ENCODE measurements at regions not wholly inside any gene's neighbourhood (a gene's known extent, or its start where the extent isn't known, plus 50 kb on each side); places are given as distances from the start of the nearest gene placed in this dataset.

DNA sequence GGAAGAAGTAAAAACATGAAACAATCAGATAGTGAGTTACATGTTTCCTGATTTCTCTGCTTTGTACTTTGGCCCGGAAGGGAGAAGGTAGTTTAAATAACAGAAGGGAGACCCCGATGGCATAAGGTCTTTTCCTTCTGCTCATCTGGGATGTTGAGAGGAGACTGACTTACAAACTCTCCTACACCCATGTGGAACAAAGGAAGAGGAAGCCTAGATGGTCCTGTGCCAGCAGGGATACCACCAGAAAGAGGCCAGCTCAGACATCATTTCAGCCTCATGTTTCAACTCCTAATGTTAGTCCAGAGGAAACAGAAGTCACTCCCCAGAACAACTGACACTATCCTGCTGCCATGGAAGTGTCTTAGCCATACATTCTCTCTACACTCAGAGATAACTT is 250.7 kb upstream of the NOX3 start:
- no peak for DNase-seq
- Mint-ChIP-seq H3K4me3 (no peak overlapping the region), H3K4me1 (no peaks in the 10 kb centered on the region), H3K36me3 (no peaks in the 10 kb centered on the region), H3K27me3 (ENCODE audit: low read depth in 3 of 3) (peaks cover 0 to 2% (median 1%) of the 10 kb centered on the region in 3 donors), H3K27ac (no peak overlapping the region), H3K9me3 (peaks cover 0 to 6% (median 0%) of the 10 kb centered on the region in 6 donors)

GRCh38 chr6:155701342-155701741 is 245.7 kb upstream of the NOX3 start:
- Mint-ChIP-seq H3K36me3 (no peaks in the 10 kb centered on the region), H3K27ac (no peak overlapping the region), H3K4me3 (no peak overlapping the region), H3K27me3 (ENCODE audit: low read depth in 3 of 3) (peaks cover 0 to 2% (median 0%) of the 10 kb centered on the region in 3 donors), H3K4me1 (no peaks in the 10 kb centered on the region), H3K9me3 (peaks cover 0 to 6% (median 0%) of the 10 kb centered on the region in 6 donors)
- DNase-seq, result no peak

DNA sequence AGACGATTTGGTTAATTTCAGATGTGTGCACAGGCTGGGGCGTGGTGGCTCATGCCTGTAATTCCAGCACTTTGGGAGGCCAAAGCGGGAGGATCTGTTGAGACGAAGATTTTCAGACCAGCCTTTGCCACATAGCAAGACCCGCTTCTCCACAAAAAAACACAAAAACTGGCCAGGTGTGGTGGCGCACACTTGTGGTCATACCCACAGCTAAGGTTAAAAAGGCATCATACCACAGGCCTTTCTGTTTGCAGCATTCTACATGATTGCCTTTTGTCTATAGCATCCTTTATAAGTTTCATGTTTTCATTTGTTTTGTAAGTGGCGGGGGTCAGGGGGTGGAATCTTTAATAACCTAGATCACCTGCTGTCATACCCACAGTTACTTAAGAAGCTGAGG is 239.9 kb upstream of the NOX3 start:
- no peak for DNase-seq
- Mint-ChIP-seq H3K4me3 (no peak overlapping the region), H3K4me1 (no peaks in the 10 kb centered on the region), H3K36me3 (no peaks in the 10 kb centered on the region), H3K9me3 (peaks cover 0 to 2% (median 0%) of the 10 kb centered on the region in 6 donors), H3K27ac (no peak overlapping the region), H3K27me3 (ENCODE audit: low read depth in 3 of 3) (no peaks in the 10 kb centered on the region)

DNA sequence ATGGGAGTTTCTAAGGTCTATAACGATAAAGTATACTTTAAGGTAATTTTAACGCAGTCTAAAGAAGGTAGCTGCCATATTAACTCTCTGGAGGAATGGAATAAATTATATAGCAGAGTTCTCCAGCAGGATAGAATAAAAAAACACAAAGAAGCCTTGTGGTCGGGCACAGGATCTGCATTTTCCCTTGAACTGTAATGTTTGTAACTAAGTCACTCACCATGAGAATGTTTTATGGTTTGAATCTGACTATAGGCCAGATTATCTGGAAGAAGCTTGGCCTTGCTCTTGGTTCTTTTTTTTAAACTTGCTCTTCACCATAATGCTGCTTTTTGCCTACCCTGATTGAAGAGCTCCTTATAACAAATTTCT is 238.8 kb upstream of the NOX3 start:
- H3K36me3 Mint-ChIP-seq, result no peaks in the 10 kb centered on the region
- no peak overlapping the region for H3K27ac Mint-ChIP-seq
- no peak overlapping the region for H3K4me3 Mint-ChIP-seq
- H3K4me1 Mint-ChIP-seq, result no peaks in the 10 kb centered on the region
- H3K9me3 Mint-ChIP-seq, result peaks cover 0 to 2% (median 0%) of the 10 kb centered on the region in 6 donors
- no peaks in the 10 kb centered on the region for H3K27me3 Mint-ChIP-seq (ENCODE audit: low read depth in 3 of 3)
- DNase-seq, result no peak

DNA sequence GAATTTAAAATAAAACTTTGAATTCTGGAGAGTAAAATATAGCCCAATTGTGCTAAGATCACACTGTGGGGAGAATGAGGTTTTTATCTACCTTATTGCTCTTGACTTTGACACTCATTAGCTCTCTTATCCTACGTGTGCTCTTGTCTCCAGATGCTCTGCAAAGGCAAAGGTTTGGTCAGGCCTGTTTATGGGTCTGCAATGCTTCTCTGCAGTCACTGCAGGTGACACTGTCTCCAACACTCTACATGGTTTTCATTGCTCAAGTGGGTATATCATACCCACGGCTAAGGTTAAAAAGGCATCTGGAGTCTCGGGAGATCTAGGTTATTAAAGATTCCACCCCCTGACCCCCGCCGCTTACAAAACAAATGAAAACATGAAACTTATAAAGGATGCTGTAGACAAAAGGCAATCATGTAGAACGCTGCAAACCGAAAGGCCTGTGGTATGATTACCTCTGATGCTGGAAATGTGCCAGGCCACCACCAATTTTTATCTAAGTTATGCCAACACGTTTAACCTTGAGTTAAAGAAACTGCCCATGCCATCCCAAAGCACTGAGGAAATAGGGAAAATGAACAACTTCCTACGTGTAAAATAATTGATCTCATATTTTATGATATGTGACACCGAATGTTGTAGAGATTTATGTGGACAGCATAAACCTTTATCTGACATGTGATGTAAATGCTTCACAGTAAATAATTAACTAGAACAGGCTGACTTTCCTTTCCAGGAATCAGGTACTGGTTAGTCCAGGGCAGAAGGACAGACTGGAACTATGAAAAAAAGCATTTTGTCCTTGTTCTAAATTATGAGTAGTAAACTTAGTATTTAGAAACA is 238.2 kb upstream of the NOX3 start:
- H3K36me3 Mint-ChIP-seq, result no peaks in the 10 kb centered on the region
- no peak overlapping the region for H3K4me3 Mint-ChIP-seq
- H3K27ac Mint-ChIP-seq, result no peak overlapping the region
- no peak for DNase-seq
- peaks cover 0 to 2% (median 0%) of the 10 kb centered on the region in 6 donors for H3K9me3 Mint-ChIP-seq
- no peaks in the 10 kb centered on the region for H3K4me1 Mint-ChIP-seq
- H3K27me3 Mint-ChIP-seq (ENCODE audit: low read depth in 3 of 3), result no peaks in the 10 kb centered on the region

GRCh38 chr6:155690820-155691219 is 235.2 kb upstream of the NOX3 start:
- no peak overlapping the region for H3K4me3 Mint-ChIP-seq
- DNase-seq, result no peak
- no peak overlapping the region for H3K27ac Mint-ChIP-seq
- no peaks in the 10 kb centered on the region for H3K36me3 Mint-ChIP-seq
- H3K9me3 Mint-ChIP-seq, result peaks cover 0 to 2% (median 0%) of the 10 kb centered on the region in 6 donors
- peaks cover 0 to 1% (median 0%) of the 10 kb centered on the region in 3 donors for H3K27me3 Mint-ChIP-seq (ENCODE audit: low read depth in 3 of 3)
- no peaks in the 10 kb centered on the region for H3K4me1 Mint-ChIP-seq

DNA sequence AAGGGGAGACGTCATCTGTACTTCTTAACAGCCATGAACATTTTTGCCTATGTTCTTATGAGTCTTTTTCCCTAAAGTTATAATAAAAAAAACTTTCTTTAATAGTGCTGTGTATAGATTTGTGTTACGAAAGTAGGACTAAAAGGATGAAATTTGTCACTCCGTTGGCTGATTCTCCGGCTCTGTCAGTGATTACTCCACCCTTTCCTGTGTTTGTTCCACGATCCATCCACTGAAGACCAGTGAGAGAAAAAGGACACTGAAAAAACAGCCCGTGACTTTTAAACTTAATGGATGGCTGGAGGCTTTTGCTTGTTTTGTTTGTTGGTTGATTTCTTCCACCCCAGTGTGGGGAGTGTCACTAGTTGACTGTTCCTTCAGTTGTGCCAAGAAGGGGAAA is 232.0 kb upstream of the NOX3 start:
- peaks cover 0 to 1% (median 0%) of the 10 kb centered on the region in 6 donors for H3K9me3 Mint-ChIP-seq
- H3K27ac Mint-ChIP-seq, result no peak overlapping the region
- H3K27me3 Mint-ChIP-seq (ENCODE audit: low read depth in 3 of 3), result peaks cover 0 to 3% (median 2%) of the 10 kb centered on the region in 3 donors
- no peaks in the 10 kb centered on the region for H3K4me1 Mint-ChIP-seq
- no peak overlapping the region for H3K4me3 Mint-ChIP-seq
- DNase-seq, result no peak
- no peaks in the 10 kb centered on the region for H3K36me3 Mint-ChIP-seq

DNA sequence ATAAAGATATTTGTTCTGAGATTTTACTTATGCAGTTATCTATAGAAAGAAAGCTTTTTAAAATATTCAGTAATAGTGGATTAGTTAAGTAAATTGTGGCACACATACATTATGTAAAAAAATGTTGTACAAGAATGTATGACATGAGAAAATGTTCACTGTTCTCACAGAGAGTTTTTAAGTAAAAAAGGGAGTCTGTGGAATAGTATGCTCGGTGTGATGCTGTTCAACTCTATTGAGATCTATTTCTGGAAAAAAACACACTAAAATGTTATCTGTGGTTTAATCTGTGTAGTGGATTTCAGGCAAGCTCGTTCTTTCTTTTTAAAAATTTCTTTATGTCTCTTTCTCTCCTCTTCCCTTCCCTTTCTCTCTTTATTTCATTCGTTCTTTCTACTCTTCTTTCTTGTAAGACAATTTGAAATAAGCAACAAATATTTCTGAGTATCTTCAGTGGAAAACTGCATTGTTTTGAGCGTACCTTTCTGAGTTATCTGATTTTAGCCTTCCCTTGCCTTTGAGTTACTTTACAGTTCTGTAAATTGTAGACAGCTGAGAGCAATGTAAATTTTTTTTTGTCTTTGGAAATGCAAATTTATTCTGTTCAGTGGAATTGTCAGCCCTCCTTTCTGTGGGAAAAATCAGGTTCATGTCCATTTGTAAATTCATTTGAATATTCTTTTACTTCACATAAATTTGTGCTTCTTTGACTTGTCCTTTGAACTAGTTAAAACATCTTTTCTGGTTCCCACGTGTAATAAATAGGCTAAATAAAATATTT is 229.0 kb upstream of the NOX3 start:
- Mint-ChIP-seq H3K9me3 (peaks cover 0 to 4% (median 0%) of the 10 kb centered on the region in 6 donors), H3K36me3 (no peaks in the 10 kb centered on the region), H3K4me1 (no peaks in the 10 kb centered on the region), H3K27ac (no peak overlapping the region), H3K4me3 (no peak overlapping the region), H3K27me3 (ENCODE audit: low read depth in 3 of 3) (peaks cover 0 to 3% (median 2%) of the 10 kb centered on the region in 3 donors)
- no peak for DNase-seq

DNA sequence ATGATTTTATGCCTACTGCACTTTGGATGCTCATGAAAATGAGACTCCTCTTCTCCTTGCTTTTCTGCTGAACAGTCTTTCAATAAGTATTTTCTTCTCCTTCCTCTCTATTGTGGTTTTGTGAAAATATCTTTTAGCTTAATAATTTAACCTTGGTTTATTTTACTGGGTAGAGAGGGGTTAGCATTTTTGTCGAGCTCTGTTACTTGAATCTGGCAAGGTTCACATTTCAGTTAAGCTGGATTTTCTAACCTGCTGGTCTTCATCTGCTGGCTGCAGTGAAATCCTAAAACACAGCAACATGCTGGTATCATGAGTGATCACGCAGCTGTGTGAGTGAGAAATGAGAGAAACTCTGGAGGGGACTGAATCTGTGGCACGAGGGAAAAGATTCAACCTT is 222.7 kb upstream of the NOX3 start:
- no peak overlapping the region for H3K4me3 Mint-ChIP-seq
- no peak overlapping the region for H3K27ac Mint-ChIP-seq
- peaks cover 0 to 4% (median 0%) of the 10 kb centered on the region in 6 donors for H3K9me3 Mint-ChIP-seq
- no peak for DNase-seq
- H3K4me1 Mint-ChIP-seq, result no peaks in the 10 kb centered on the region
- peaks cover 0 to 6% (median 0%) of the 10 kb centered on the region in 3 donors for H3K27me3 Mint-ChIP-seq (ENCODE audit: low read depth in 3 of 3)
- no peaks in the 10 kb centered on the region for H3K36me3 Mint-ChIP-seq

GRCh38 chr6:155676346-155676745 is 220.7 kb upstream of the NOX3 start:
- Mint-ChIP-seq H3K36me3 (no peaks in the 10 kb centered on the region), H3K9me3 (peaks cover 0 to 2% (median 0%) of the 10 kb centered on the region in 6 donors), H3K4me1 (no peaks in the 10 kb centered on the region), H3K27ac (no peak overlapping the region), H3K27me3 (ENCODE audit: low read depth in 3 of 3) (peaks cover 0 to 5% (median 0%) of the 10 kb centered on the region in 3 donors), H3K4me3 (no peak overlapping the region)
- no peak for DNase-seq

- H3K27ac Mint-ChIP-seq, result no peak overlapping the region
- DNase-seq, result no peak
- no peaks in the 10 kb centered on the region for H3K9me3 Mint-ChIP-seq
- no peak overlapping the region for H3K4me3 Mint-ChIP-seq
- H3K27me3 Mint-ChIP-seq (ENCODE audit: low read depth in 3 of 3), result peaks cover 0 to 2% (median 0%) of the 10 kb centered on the region in 3 donors
- no peaks in the 10 kb centered on the region for H3K36me3 Mint-ChIP-seq
- no peaks in the 10 kb centered on the region for H3K4me1 Mint-ChIP-seq
Measured at GRCh38 chr6:155670655-155671054, 215.0 kb upstream of the NOX3 start.

DNA sequence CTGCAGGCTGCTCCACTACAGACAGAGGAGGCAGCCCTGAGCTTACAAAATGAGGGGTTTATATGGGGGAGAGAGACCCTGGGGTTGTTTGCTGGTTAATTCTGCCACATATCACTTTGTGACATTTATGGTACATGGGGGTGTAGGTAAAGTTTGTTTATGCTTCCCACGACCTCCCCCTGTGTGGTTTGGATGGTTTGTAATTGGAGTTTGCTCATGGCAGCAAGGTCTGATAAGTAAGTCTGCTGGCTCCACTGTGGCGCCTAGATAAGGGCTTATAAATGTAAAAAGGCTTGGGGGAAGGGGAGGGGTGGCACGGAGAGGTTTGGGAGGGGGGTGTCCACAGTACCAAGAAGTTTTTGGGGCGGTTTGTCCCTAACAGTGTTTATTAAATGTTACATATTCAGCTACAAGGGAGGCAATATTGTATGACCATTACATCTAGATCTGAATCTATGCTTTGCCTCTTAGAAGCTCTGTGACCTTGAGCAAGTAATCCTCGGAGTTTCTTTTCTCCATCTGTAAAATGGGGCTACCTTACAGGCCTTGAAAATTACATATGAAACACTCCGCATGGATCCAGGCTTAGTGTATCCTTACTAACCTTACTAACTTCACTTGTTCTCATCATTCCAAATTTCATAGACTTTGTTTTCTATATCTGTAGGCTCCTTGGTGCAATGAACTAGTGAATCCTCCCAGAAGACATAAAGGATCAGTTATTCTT is 204.8 kb upstream of the NOX3 start:
- H3K4me3 Mint-ChIP-seq, result no peak overlapping the region
- peaks cover 0 to 7% (median 2%) of the 10 kb centered on the region in 6 donors for H3K9me3 Mint-ChIP-seq
- H3K36me3 Mint-ChIP-seq, result no peaks in the 10 kb centered on the region
- peaks cover 0 to 4% (median 3%) of the 10 kb centered on the region in 3 donors for H3K27me3 Mint-ChIP-seq (ENCODE audit: low read depth in 3 of 3)
- H3K4me1 Mint-ChIP-seq, result peaks cover 0 to 6% of the 10 kb centered on the region in 2 donors
- H3K27ac Mint-ChIP-seq, result no peak overlapping the region
- no peak for DNase-seq

GRCh38 chr6:155656024-155656423 is 200.4 kb upstream of the NOX3 start:
- Mint-ChIP-seq H3K36me3 (no peaks in the 10 kb centered on the region), H3K4me3 (no peak overlapping the region), H3K9me3 (peaks cover 0 to 11% (median 0%) of the 10 kb centered on the region in 6 donors), H3K27ac (no peak overlapping the region), H3K4me1 (no peaks in the 10 kb centered on the region), H3K27me3 (ENCODE audit: low read depth in 3 of 3) (peaks cover 0 to 2% (median 1%) of the 10 kb centered on the region in 3 donors)
- no peak for DNase-seq

GRCh38 chr6:155654474-155654873 is 198.8 kb upstream of the NOX3 start:
- H3K9me3 Mint-ChIP-seq, result peaks cover 0 to 11% (median 0%) of the 10 kb centered on the region in 6 donors
- H3K4me3 Mint-ChIP-seq, result no peak overlapping the region
- H3K36me3 Mint-ChIP-seq, result no peaks in the 10 kb centered on the region
- DNase-seq, result no peak
- H3K27ac Mint-ChIP-seq, result no peak overlapping the region
- H3K27me3 Mint-ChIP-seq (ENCODE audit: low read depth in 3 of 3), result peaks cover 0 to 2% (median 2%) of the 10 kb centered on the region in 3 donors
- no peaks in the 10 kb centered on the region for H3K4me1 Mint-ChIP-seq
